H9 (cell line): ENCODE measurements at regions not wholly inside any gene's neighbourhood (a gene's known extent, or its start where the extent isn't known, plus 50 kb on each side); places are given as distances from the start of the nearest gene placed in this dataset.

Experiments
- DNase-seq: peaks from one replicate; pipeline ENCODE4 v3.0.0-alpha.2; 2017
- H2AFZ ChIP-seq: one replicate; pipeline ENCODE4 v1.6.1; 2013; ENCODE audit warnings: mild to moderate bottlenecking, low read length, control low read depth, moderate library complexity
- H2AK5ac ChIP-seq: 2 replicates; pipeline ENCODE4 v1.6.1; 2013; ENCODE audit warnings: low read length, control low read depth, mixed read lengths; ENCODE audit not compliant: insufficient read length
- H2BK120ac ChIP-seq: one replicate; pipeline ENCODE4 v1.6.1; 2013; ENCODE audit warnings: low read depth, mild to moderate bottlenecking, low read length, control low read depth, inconsistent platforms; ENCODE audit not compliant: poor library complexity, severe bottlenecking
- H2BK12ac ChIP-seq: 2 replicates; pipeline ENCODE4 v1.6.1; 2013; ENCODE audit warnings: low read length, control low read depth, mixed read lengths, low read depth; ENCODE audit not compliant: insufficient read length
- H2BK15ac ChIP-seq: 2 replicates; pipeline ENCODE4 v1.6.1; 2013; ENCODE audit warnings: low read depth, low read length, control low read depth
- H2BK20ac ChIP-seq: one replicate; pipeline ENCODE4 v1.6.1; 2013; ENCODE audit warnings: low read depth, mild to moderate bottlenecking, low read length, control low read depth, inconsistent platforms; ENCODE audit not compliant: poor library complexity, severe bottlenecking
- H2BK5ac ChIP-seq: 2 replicates; pipeline ENCODE4 v1.6.1; 2013; ENCODE audit warnings: low read length, control low read depth, mixed read lengths; ENCODE audit not compliant: insufficient read length
- H3K14ac ChIP-seq: 2 replicates; pipeline ENCODE4 v1.6.1; 2013; ENCODE audit warnings: low read length, control low read depth; ENCODE audit not compliant: insufficient read depth
- H3K18ac ChIP-seq: 2 replicates; pipeline ENCODE4 v1.6.1; 2013; ENCODE audit warnings: low read depth, mild to moderate bottlenecking, mixed read lengths, low read length, control low read depth; ENCODE audit not compliant: insufficient read length
- H3K23ac ChIP-seq: 2 replicates; pipeline ENCODE4 v1.6.1; 2013; ENCODE audit warnings: low read length, control low read depth, mixed read lengths, low read depth; ENCODE audit not compliant: insufficient read length
- H3K23me2 ChIP-seq: 2 replicates; pipeline ENCODE4 v1.6.1; 2013; ENCODE audit warnings: low read depth, mild to moderate bottlenecking, mixed read lengths, low read length, control low read depth; ENCODE audit not compliant: insufficient read length, poor library complexity, severe bottlenecking
- H3K27ac ChIP-seq: 2 replicates; pipeline ENCODE4 v1.5.1; 2013; ENCODE audit warnings: low read length, control low read depth, mixed read lengths, low read depth; ENCODE audit not compliant: insufficient read length
- H3K27me3 ChIP-seq: 2 replicates; pipeline ENCODE4 v1.6.1; 2013; ENCODE audit warnings: low read length, control low read depth, inconsistent platforms; ENCODE audit not compliant: insufficient read depth
- H3K4ac ChIP-seq: 2 replicates; pipeline ENCODE4 v1.6.1; 2013; ENCODE audit warnings: low read depth, mild to moderate bottlenecking, control low read depth, inconsistent platforms, low read length, moderate library complexity
- H3K4me1 ChIP-seq: 2 replicates; pipeline ENCODE4 v1.6.1; 2013; ENCODE audit warnings: low read length, control low read depth, inconsistent platforms; ENCODE audit not compliant: insufficient read depth
- H3K4me2 ChIP-seq: 2 replicates; pipeline ENCODE4 v1.6.1; 2013; ENCODE audit warnings: low read length, control low read depth, mixed read lengths; ENCODE audit not compliant: insufficient read length, insufficient read depth
- H3K56ac ChIP-seq: 2 replicates; pipeline ENCODE4 v1.6.1; 2013; ENCODE audit warnings: low read depth, mild to moderate bottlenecking, mixed read lengths, low read length, control low read depth; ENCODE audit not compliant: insufficient read length
- H3K79me1 ChIP-seq: 2 replicates; pipeline ENCODE4 v1.6.1; 2013; ENCODE audit warnings: low read depth, mild to moderate bottlenecking, moderate library complexity, low read length, control low read depth, inconsistent platforms; ENCODE audit not compliant: insufficient read depth, poor library complexity, severe bottlenecking
- H3K79me2 ChIP-seq: 2 replicates; pipeline ENCODE4 v1.6.1; 2013; ENCODE audit warnings: low read length, control low read depth, inconsistent platforms; ENCODE audit not compliant: insufficient read depth
- H3K9ac ChIP-seq: 2 replicates; pipeline ENCODE4 v1.6.1; 2013; ENCODE audit warnings: low read length, control low read depth, mixed read lengths; ENCODE audit not compliant: insufficient read length; ENCODE audit errors: extremely low read depth
- H3K9me3 ChIP-seq: one replicate; pipeline ENCODE4 v1.6.1; 2013; ENCODE audit warnings: low read depth, low read length, inconsistent platforms; ENCODE audit not compliant: control insufficient read depth
- H3T11ph ChIP-seq: one replicate; pipeline ENCODE4 v1.6.1; 2013; ENCODE audit warnings: mild to moderate bottlenecking, low read length, control low read depth, inconsistent platforms
- H4K20me1 ChIP-seq: one replicate; pipeline ENCODE4 v1.6.1; 2013; ENCODE audit not compliant: control insufficient read depth, insufficient read length, insufficient read depth
- H4K5ac ChIP-seq: 2 replicates; pipeline ENCODE4 v1.6.1; 2013; ENCODE audit warnings: low read depth, mild to moderate bottlenecking, mixed read lengths, low read length, control low read depth; ENCODE audit not compliant: insufficient read length
- H4K8ac ChIP-seq: replicated peaks from 2 replicates; pipeline ENCODE4 v1.6.1; 2013; ENCODE audit warnings: low read length, control low read depth, mixed read lengths, low read depth; ENCODE audit not compliant: insufficient read length
- H4K91ac ChIP-seq: 2 replicates; pipeline ENCODE4 v1.6.1; 2013; ENCODE audit warnings: low read depth, mild to moderate bottlenecking, moderate library complexity, mixed read lengths, low read length, control low read depth; ENCODE audit not compliant: insufficient read length
- H3K27ac Mint-ChIP-seq, 3 experiments: 2 replicates in 2 of 3; 3 replicates in 1 of 3; pipeline ENCODE4 v1.8.0; 2020 to 2021; ENCODE audit warnings: mixed read lengths in 3 of 3, mild to moderate bottlenecking in 1 of 3, moderate library complexity in 1 of 3
- H3K27me3 Mint-ChIP-seq: 2 replicates; pipeline ENCODE4 v1.8.0; 2021; ENCODE audit warnings: low read depth, mild to moderate bottlenecking, moderate library complexity, mixed read lengths
- H3K36me3 Mint-ChIP-seq, 3 experiments: 2 replicates in 2 of 3; 3 replicates in 1 of 3; pipeline ENCODE4 v1.8.0; 2020 to 2021; ENCODE audit warnings: low read depth in 3 of 3, mixed read lengths in 3 of 3; ENCODE audit not compliant: insufficient read depth in 1 of 3
- H3K4me1 Mint-ChIP-seq, 2 experiments: 2 replicates each; pipeline ENCODE4 v1.8.0; 2020; ENCODE audit warnings: mixed read lengths in 2 of 2
- H3K4me3 Mint-ChIP-seq, 2 experiments: 2 replicates in 1 of 2; 3 replicates in 1 of 2; pipeline ENCODE4 v1.8.0; 2020 to 2021; ENCODE audit warnings: mild to moderate bottlenecking in 2 of 2, mixed read lengths in 2 of 2, moderate library complexity in 1 of 2
- H3K9me3 Mint-ChIP-seq, 2 experiments: 2 replicates in 1 of 2; 3 replicates in 1 of 2; pipeline ENCODE4 v1.8.0; 2020; ENCODE audit warnings: mild to moderate bottlenecking in 2 of 2, mixed read lengths in 2 of 2, moderate library complexity in 1 of 2
- WGBS: extraction: QIAGEN DNeasy Blood & Tissue Kit; methylation state at CpG from one replicate; pipeline ENCODE4 v1.1.7; 2013; ENCODE audit warnings: missing lambda C conversion rate, low lambda C conversion rate, mixed read lengths; ENCODE audit not compliant: insufficient read length; ENCODE audit errors: extremely low coverage; 5-methylcytosine and 5-hydroxymethylcytosine counted together
- TF ChIP-seq, protein P1 (sequence below): fragments of 200-600 bp; sonication (generic); conservative IDR thresholded peaks from 3 replicates; pipeline ENCODE4 v1.8.0; 2021; ENCODE audit warnings: antibody characterized with exemption, mild to moderate bottlenecking

DNA sequence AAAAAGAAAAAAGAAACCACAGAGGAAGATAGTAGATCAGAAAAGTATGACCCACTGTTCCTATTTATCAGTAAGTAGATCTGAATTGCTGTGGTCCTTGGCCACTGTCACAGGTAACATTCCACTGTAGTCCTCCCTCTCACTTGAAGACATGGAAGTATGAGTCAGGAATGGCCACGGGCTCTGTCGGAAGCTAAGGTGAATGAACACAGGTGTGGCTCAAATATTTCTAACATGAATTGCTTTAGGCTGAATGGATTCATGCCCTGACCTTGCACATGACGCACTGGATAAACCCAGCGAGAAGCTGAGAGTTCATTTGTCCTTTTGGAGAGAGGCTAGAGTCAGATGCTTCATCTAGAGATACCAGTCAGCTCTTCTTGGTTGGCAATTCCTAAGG lies 224.5 kb upstream of the SP8 start:
- no peak overlapping the region for H2AFZ ChIP-seq
- no peak overlapping the region for H4K8ac ChIP-seq
- H2BK20ac ChIP-seq = no peak overlapping the region
- no peak overlapping the region for H2BK5ac ChIP-seq
- no peak overlapping the region for H3K27ac ChIP-seq
- TF ChIP-seq, protein P1, sequence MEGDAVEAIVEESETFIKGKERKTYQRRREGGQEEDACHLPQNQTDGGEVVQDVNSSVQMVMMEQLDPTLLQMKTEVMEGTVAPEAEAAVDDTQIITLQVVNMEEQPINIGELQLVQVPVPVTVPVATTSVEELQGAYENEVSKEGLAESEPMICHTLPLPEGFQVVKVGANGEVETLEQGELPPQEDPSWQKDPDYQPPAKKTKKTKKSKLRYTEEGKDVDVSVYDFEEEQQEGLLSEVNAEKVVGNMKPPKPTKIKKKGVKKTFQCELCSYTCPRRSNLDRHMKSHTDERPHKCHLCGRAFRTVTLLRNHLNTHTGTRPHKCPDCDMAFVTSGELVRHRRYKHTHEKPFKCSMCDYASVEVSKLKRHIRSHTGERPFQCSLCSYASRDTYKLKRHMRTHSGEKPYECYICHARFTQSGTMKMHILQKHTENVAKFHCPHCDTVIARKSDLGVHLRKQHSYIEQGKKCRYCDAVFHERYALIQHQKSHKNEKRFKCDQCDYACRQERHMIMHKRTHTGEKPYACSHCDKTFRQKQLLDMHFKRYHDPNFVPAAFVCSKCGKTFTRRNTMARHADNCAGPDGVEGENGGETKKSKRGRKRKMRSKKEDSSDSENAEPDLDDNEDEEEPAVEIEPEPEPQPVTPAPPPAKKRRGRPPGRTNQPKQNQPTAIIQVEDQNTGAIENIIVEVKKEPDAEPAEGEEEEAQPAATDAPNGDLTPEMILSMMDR = no peak
- DNase-seq = no peak
- H4K5ac ChIP-seq = no peak overlapping the region
- H3K27me3 ChIP-seq = no peaks in the 10 kb centered on the region
- H3K56ac ChIP-seq = no peak overlapping the region
- no peaks in the 10 kb centered on the region for H3K79me1 ChIP-seq
- H3K79me2 ChIP-seq = no peaks in the 10 kb centered on the region
- peaks cover 4 to 14% of the 10 kb centered on the region in 2 experiments; a peak in 4 of 5 replicates for H3K9me3 Mint-ChIP-seq
- H3K23ac ChIP-seq = no peak overlapping the region
- H3K27ac Mint-ChIP-seq = no peak overlapping the region
- no peak overlapping the region for H4K91ac ChIP-seq
- peaks cover under 1 to 8% of the 10 kb centered on the region in 2 experiments; a peak in 3 of 4 replicates for H3K4me1 Mint-ChIP-seq
- H4K20me1 ChIP-seq = no peaks in the 10 kb centered on the region
- H3T11ph ChIP-seq = no peak overlapping the region
- H3K4me1 ChIP-seq = no peaks in the 10 kb centered on the region
- no peaks in the 10 kb centered on the region; the same call in 1 of the 2 replicates for H3K27me3 Mint-ChIP-seq
- H3K4me3 Mint-ChIP-seq = no peak overlapping the region
- H3K9ac ChIP-seq = no peak overlapping the region
- WGBS = no CpG with 5 or more reads among the region's 4 CpGs
- H3K9me3 ChIP-seq = no peaks in the 10 kb centered on the region
- H3K23me2 ChIP-seq = no peaks in the 10 kb centered on the region
- no peak overlapping the region for H3K4me2 ChIP-seq
- no peak overlapping the region for H2BK12ac ChIP-seq
- no peak overlapping the region for H2AK5ac ChIP-seq
- H3K18ac ChIP-seq = no peak overlapping the region
- H3K36me3 Mint-ChIP-seq = peaks cover 3 to 24% (median 10%) of the 10 kb centered on the region in 3 experiments; a peak in 6 of 7 replicates
- H2BK15ac ChIP-seq = no peak overlapping the region
- no peak overlapping the region for H3K4ac ChIP-seq
- no peak overlapping the region for H2BK120ac ChIP-seq
- no peak overlapping the region for H3K14ac ChIP-seq
